GM21447 (cell line): ENCODE measurements at regions not wholly inside any gene's neighbourhood (a gene's known extent, or its start where the extent isn't known, plus 50 kb on each side); places are given as distances from the start of the nearest gene placed in this dataset.

Source experiments
- ATAC-seq: cut with Tn5 transposase; IDR thresholded peaks from one replicate; pipeline ENCODE4 v1.9.1; 2021; ENCODE audit not compliant: unreplicated experiment

- ATAC-seq = no peak
Measured at GRCh38 chr1:57530206-57530910, 106.5 kb upstream of the DAB1 start.

DNA sequence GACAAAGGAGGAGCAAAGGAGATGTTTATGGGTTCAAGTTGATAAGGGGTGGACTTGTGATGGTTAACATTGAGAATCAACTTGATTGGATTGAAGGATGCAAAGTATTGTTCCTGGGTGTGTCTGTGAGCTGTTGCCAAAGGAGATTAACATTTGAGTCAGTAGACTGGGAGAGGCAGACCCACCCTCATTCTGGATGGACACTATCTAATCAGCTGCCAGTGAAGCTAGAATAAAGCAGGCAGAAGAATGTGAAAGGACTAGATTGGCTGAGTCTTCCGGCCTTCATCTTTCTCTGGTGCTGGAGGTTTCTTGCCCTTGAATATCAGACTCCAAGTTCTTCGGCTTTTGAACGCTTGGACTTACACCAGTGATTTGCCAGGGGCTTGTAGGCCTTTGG lies 98.7 kb upstream of the DAB1 start:
- ATAC-seq = no peak

GRCh38 chr1:57520743-57521515 lies 97.1 kb upstream of the DAB1 start:
- no peak for ATAC-seq

GRCh38 chr1:57518496-57518895 lies 94.6 kb upstream of the DAB1 start:
- no peak for ATAC-seq

GRCh38 chr1:57517587-57518374 lies 93.9 kb upstream of the DAB1 start:
- ATAC-seq = no peak

GRCh38 chr1:57512386-57512785 lies 88.5 kb upstream of the DAB1 start:
- ATAC-seq = no peak

DNA sequence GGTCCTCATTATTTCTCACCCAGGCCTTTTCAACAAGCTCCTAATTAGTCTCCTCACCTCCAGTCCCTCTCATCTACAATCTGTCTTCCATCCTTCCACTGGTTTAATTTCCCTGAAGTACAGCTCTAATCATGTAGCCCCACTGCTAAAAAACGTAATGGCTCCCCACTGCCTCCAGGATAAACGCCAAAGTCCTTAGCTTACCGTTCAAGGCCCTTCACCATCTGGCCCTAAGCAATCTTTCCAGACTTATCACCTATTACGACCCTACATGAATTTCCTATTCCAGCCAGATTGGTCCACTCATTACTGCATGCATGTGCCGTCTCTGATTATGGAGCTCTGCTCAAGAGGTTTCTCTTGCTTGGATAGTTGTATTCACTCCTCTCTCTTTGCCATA lies 83.1 kb upstream of the DAB1 start:
- no peak for ATAC-seq

DNA sequence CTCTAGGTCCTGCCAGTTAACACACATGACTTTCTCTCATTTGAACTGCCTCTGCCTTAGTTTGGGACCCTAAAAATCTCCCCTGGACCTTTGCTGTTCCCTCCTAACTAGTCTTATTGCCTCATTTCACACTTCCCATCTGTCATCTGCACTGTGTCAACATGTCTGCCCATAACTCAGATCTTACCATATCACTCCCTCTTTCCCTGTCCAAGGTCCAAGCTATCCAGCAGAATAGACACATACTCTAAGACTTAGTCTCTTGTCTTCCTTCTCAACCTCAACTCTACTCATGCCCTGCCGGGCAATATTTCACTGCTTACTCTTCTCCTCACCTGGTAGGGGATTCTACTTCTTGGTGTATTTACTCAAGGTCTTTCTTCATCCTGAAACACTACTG lies 79.5 kb upstream of the DAB1 start:
- no peak for ATAC-seq

DNA sequence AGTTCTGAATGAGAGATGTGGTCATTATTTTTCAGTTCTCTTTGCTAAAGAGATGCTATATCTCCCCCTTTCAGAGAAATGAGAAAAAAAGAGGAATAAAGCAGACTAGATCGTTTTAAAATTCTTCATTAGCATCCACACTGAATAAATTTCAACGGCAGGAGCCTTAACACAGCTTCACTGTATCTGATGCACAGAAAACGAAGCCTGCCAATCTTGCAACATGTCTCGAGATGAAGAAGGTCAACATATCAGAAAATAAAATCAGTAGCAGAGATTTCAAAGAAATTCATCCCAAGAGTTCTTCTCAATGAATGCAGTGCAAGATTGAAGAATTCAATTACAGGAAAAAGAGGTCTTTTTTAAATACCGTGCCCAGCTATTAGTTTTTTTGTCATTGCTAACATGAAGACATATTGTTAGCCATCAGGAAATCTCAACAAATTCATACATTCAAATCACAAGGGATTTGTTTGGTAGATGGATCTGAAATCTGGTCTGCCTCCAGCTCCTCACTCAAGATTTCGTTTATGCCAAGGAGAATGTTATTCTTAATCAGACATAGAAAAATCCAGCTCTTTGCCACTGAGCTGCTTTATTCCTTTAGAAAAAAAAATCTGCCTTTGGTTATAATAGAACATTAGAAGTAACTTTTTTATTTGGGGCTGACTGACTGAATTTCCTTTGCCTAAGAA lies 76.4 kb upstream of the DAB1 start:
- no peak for ATAC-seq

- no peak for ATAC-seq
Measured at GRCh38 chr1:57494530-57495079, 70.7 kb upstream of the DAB1 start.

DNA sequence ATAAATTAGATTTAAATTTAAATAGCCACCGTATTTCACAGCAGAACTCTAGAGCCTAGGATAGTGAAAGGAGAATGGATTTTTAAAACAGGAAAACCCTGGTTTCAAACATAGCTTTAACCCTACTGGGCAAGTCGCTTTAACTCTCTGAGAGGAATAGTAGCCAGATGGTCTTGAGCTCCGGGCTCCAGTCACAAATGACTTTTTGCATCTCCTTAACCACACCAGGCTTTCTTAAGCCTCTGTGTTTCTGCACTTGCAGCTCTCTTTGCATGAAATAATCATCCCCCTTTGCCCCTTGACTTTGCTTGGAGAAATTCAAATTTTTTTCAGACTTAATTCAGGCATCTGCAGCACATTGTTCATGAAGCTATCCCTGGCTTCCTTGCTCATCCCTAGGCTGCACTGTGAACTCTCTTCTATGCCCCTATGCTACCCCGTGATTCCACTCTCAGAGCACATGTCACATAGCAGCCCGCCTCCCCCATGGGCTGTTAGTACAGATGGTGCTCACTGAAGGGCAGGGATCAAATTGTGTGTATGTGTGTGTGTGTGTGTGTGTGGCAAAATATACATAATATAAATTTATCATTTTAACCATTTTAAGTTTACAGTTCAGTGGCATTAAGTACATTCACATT lies 68.8 kb upstream of the DAB1 start:
- ATAC-seq = no peak

- ATAC-seq = no peak
Measured at GRCh38 chr1:57489358-57490036, 65.6 kb upstream of the DAB1 start.

DNA sequence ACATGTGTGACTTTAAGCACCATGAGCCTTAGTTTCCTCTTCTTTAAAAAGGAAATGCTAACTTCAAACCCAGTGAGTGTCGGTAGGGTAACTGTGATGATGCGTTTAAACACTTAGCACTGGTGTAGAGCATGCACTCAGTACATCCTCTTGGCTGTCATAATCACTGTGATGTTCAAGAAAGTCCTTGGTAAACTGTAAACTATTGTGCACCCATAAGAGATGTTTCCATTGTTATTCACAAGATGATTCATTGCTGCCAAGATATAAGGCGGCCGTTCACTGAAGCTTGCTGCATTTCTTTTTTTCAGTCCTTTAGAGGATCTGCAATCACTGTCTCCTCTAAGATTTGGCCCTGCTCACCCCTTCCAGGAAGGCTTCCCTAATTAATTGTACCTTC lies 61.8 kb upstream of the DAB1 start:
- ATAC-seq = no peak

DNA sequence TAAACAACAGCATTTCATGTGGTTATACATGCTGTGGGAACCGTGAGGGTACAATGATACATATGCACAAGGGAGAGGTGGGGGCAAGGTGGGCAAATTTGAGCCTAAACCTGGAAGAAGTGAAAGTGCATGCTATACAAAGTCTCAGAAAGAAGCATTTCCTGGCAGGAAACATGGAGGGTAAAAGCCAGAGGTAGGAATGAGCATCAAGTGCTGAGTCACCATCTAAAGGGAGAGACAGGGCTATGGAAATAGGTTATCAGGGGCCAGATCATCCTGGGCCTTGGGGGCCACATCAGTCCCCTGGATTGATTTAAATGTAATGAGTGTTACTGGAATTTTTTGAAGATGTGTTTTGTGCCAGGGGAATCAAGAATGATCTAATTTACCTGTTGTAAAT lies 60.1 kb upstream of the DAB1 start:
- no peak for ATAC-seq

DNA sequence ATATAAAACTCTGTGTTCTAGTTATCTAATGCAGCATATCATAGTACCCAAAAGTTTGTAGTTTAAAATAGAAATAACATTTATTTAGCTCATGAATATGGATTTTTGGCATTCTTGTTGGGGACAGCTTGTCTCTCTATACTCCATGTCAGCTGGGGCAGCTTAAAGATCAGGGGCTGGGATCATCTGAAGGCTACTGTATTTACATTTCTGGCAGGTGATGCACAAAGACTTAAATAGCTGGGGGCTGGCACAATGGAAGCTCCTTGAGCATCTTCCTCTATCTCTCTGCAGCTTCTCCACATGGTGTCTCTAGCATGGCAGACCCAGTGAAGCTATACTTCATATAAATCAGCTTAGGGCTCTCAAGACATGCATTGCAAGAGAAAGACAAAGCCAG lies 55.6 kb upstream of the DAB1 start:
- ATAC-seq = no peak

DNA sequence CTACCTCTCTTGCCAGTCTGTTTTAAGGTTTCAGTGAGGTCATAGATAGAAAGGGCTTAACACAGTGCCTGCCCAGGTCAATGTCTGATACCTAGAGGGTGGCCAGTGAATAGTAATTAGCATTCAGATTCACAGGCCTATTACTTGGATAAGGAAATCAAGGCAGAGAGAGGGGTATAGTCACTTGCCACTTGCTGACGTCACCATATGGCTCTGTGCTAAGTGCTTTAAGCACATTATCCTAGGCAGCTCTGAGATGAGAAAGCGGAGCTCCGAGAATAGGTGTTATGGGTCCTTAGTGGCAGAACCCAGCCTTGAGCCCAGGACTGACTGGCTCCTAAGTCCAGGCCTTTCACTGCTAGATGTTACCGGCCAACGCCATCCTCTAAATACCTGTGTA lies 51.5 kb upstream of the DAB1 start:
- ATAC-seq = no peak

DNA sequence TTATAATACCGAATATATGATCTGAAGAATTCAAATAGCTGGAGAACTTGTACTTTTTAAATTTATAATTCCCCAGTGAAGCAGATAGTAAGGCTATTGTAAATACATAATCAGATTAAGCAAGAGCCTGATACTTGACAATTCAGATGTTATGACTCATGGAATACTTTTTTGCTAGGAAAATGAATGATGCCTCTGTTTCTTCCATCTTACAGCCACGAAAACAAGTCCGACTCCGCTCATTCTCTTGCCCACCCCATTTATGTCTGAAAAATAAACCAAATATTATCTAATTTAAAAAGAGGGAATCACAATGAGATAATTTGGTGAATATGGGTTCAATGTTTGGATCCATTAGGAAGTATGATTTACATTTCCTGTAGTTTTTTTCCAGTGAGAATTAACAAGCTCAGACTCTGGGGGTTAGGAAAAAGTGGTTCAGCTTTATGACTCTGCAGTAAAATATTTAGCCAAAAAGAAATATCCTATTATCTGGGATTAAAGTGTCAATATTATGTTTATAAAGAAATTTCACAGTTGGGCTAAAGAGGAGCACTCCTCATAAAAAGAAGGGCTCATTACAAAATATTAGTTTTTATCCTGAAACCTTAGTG lies 50.4 kb upstream of the DAB1 start:
- ATAC-seq = no peak
